Inferior parietal cortex (tissue), 1 donor: ENCODE measurements at regions not wholly inside any gene's neighbourhood (a gene's known extent, or its start where the extent isn't known, plus 50 kb on each side); places are given as distances from the start of the nearest gene placed in this dataset.
"Not testable (repeated sequence)": the region's sequence is repeated elsewhere in the genome, so short reads cannot be mapped to it uniquely, and the experiment has no call there.

Experiments
- DNase-seq: peaks from one replicate; pipeline ENCODE4 v3.0.0-alpha.2; 2016; ENCODE audit errors: extremely low spot score

DNA sequence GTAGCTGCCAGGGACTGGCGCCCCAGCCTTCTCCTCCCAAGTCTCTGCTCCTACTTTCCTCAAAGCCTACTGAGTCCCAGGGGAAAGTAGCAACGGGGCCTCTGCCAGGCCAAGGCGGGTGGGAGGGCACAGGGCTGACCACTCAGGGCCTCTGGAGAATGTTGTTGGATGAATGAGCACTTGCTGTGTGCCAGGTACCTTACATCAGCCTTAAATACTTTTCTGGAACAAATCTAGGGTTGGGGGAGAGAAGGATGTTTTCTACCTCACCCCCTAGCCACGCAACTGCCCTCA lies 119.3 kb upstream of the ZBTB40 start:
- DNase-seq, result no peak

DNA sequence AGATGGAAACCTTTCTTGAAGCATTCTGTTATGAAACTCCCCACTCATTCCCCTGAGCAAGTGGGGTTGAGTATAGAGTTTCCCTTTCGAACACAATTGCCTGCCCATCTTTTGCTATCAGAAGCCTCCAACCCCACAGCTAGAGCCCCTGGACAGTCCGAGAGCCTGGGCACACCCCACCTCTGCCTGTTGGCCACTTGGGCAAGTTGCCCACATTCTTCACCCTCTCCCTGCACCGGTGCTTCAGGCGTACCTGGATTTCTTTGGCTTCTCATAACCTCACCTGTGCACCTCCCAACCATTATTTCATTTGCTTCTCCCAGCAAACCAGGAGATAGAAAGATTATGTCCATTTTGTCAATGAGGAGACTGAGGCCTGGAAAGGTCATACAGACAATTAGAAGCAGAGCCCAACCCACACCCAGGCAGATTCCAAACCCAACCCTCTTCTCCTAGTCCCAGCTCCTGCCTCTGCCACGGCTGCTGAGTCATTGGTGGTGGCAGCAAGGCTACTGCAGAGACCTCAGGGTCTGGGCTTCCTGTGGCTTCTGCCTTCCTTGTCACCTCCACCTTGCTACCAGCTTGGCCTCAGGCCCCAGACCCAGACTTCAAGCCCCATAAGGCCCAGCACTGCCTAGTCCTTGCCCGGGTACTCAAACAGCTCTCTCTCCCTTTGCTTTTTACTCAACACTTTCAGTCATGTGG lies 118.7 kb upstream of the ZBTB40 start:
- DNase-seq, result no peak

DNA sequence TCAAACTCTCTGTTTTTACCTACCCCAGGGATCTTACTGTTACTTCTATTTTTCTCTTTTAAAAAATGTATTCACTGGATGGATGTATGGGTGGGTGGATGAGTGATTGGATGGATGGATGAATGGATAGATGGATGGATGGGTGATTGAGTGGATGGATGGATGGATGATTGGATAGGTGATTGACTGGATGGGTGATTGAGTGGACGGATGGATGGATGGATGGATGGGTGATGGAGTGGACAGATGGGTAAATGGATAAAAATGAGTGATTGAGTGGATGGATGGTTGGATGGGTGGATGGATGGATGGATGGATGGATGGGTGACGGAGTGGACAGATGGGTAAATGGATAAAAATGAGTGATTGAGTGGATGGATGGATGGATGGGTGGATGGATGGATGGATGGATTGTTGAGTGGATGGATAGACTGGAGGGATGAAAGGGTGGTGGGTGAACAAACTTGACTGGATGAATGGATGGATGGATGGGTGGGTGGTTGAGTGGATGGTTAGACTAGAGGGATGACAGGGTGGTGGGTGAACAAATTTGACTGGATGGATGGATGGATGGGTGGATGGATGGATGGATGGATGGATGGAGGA lies 118.0 kb upstream of the ZBTB40 start:
- DNase-seq, result no peak

DNA sequence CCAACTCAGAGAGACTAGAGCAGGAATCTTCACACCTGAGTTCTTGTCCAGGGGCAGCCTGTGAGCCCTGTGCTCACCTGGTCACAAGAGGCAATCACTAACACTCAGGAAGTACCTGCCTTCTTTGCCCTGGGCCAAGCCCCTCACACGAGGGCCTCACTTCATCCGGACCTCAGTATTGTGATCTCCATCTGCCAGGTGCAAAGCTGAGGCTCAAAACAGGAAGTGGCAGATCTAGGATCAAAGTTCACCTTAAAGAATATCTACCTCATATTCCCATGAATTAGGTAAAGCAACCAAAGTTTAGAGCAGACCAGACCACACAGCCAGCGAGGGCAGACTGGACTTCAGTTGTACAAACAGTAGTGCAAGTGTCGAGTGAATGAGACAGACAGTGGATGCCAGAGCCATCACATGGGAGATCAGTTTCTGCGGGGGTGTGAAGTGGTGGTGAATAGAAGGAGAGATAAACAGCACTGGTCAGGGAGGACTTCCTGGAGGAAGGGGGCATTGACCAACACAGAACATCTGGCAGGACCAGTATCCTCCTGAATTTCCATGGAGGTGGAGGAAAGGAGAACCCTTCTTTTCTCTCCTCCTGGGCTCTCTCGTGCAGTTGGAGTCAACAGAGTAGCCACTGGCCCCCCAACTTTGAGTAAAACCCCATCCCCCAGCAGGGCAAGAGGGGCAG lies 116.6 kb upstream of the ZBTB40 start:
- no peak for DNase-seq

DNA sequence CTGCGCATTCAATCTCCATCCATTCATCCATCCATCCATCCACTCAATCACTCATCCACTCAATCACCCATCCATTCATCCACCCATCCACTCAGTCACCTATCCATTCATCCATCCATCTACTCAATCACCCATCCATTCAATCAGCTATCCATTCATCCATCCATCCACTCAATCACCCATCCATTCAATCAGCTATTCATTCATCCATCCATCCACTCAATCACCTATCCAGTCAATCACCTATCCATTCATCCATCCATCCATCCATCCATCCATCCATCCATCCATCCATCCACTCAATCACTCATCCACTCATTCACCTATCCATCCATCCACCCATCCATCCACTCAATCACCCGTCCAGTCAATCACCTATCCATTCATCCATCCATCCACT lies 115.4 kb upstream of the ZBTB40 start:
- not testable (repeated sequence) for DNase-seq

DNA sequence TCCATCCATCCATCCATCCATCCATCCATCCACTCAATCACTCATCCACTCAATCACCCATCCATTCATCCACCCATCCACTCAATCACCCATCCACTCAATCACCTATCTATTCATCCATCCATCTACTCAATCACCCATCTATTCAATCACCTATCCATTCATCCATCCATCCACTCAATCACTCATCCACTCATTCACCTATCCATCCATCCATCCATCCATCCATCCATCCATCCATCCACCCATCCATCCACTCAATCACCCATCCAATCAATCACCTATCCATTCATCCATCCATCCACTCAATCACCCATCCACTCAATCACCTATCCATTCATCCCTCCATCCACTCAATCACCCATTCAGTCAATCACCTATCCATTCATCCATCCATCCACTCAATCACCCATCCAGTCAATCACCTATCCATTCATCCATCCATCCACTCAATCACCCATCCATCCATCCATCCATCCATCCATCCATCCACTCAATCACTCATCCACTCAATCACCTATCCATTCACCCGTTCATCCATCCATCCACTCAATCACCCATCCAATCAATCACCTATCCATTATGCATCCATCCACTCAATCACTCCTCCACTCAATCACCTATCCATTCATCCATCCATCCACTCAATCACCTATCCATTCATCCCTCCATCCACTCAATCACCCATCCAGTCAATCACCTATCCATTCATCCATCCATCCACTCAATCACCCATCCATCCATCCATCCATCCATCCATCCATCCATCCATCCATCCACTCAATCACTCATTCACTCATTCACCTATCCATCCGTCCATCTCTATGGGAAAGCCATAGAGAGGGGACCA lies 114.7 kb upstream of the ZBTB40 start:
- not testable (repeated sequence) for DNase-seq

DNA sequence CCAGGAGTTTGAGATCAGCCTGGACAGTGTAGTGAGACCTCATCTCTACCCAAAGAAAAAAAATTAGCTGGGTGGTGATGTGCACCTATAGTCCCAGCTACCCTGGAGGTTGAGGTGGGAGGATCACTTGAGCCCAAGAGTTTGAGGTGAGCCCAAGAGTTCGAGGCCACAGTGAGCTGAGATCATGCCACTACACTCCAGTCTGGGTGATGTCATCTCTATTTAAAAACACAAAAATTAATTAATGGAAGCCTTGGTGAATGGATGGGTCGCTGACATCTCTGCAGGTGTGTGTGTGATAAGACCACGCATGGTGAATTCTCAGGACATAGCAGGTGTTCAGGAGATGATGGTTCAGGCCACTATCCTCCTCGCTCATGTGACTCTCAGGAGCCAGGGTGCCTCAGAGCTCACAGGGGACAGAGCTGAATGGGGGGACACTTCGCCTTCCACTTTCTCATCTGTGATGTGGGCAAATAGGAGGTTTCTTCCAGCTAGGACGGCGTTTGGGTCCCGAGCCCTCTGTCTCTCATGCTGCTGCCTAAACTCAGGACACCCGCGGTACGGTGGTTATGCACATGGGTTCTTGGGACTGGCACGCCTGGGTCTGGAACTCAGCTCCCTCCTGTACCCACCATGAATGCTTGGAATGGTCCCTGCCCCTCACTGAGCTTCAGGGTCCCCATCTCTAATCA lies 113.4 kb upstream of the ZBTB40 start:
- DNase-seq, result no peak

DNA sequence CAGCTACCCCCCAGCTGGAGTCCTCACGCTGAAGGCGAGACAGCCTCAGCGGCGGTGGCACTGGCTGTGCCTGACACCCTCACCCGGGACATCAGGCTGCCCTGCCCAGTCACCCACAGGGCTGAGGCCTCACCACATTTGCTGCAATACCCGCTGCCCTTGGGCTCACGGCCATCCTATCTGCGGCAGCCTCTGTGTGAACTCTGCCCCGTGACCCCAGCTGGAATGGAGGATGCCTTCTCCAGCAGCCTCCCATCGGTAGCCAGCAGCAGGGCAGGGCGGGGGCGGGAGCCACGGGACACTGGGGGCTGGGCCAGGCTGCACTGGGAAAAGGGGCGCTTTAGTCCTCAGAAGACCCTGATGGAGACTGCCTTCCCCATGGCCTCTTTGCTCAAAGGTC lies 112.4 kb upstream of the ZBTB40 start:
- no peak for DNase-seq

DNA sequence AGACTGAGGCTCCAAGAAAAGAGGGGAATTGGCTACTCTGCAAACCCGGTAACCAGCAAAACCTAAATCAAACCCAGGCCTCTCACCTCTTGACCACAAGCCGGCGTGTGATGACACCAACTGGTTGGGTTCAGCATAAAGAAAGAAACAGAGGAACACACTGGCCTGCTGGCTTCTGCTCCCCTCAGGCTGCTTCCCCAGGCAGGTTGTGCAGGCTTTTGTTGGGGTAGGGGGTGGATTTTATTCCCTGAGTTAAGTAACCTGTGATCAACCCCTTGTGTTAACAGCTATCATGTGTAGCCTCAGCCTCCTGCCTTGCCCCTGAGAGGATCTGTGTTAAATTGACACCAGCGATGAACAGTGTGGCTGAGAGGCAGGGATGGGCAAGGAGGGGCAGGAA lies 111.6 kb upstream of the ZBTB40 start:
- no peak for DNase-seq

DNA sequence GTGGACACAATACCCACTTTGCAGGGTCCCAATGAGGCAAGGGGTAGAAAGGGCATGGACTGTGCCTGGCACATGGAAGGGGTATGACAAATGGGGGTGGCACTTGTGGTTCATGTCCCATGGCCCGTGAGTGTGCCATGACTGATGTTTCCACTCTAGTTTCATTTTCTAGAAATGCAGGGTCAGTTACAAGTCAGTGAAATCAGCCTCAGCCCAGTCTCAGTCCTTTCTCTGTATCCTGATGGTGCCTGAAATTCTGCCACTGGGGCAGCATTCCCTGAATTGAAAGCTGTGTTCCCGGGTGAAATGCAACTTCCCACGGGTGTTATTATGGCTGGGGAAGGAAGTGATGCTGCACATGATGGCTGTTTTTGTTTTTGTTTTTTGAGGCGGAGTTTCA lies 110.8 kb upstream of the ZBTB40 start:
- no peak for DNase-seq

DNA sequence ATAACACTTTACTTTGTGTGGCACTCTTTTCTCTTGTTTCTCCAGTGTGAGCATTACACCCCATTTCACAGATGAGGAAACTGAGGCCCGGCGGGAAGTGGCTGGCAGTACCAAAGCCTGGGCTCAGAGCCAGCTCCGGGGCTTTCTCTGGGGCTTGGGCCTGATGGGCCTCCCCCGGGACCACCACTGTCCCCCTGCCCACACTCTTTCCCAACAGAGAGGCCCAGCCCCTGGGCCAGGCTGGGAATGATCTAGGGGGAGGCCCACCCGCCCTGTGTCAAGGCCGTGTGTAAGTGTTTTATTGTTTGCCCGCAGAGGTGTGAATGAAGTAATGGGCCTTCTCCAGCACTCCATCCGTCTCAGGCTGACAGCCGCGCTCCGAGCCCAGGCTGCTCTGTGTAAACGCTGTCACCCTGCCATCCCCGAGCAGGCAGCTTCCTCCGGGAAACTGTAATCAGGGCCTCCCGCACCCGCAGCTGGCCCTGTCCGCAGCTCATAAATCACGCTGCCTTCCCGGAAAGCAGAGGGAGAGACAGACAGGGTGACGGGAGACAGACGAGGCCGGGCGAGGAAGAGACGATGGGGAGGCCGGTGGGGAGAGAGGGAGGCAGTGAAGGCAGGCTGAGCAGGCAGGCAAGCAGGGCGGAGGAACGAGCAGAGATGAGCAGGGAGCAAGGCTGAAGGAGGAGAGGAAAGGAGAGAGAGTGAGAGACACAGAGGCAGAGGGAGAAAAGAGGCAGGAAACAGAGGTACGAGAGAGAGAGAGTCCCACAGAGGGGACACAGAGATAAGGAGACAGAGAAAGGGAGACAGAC lies 109.7 kb upstream of the ZBTB40 start:
- no peak for DNase-seq

DNA sequence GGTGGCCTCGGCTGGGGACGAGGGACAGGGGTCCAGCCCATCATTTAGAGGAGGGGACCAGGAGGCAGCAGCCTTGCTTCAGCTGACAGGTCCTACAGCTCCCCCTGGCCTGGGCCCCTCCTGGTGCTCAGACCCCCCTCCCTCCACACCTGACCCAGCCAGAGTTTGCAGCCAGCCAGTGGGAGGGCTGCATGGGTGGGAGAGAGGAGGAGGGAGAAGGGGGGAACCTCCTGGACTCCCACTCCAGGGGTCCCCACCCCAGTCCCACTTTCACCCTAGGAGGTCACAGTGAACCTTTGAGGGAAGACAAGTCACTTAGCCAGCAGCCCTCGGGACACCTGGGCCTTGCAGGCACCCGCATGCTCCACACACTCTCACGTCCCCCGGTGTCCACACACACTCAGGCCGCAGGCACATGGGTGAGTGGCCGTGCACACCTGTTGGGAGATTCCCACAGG lies 108.9 kb upstream of the ZBTB40 start:
- no peak for DNase-seq

DNA sequence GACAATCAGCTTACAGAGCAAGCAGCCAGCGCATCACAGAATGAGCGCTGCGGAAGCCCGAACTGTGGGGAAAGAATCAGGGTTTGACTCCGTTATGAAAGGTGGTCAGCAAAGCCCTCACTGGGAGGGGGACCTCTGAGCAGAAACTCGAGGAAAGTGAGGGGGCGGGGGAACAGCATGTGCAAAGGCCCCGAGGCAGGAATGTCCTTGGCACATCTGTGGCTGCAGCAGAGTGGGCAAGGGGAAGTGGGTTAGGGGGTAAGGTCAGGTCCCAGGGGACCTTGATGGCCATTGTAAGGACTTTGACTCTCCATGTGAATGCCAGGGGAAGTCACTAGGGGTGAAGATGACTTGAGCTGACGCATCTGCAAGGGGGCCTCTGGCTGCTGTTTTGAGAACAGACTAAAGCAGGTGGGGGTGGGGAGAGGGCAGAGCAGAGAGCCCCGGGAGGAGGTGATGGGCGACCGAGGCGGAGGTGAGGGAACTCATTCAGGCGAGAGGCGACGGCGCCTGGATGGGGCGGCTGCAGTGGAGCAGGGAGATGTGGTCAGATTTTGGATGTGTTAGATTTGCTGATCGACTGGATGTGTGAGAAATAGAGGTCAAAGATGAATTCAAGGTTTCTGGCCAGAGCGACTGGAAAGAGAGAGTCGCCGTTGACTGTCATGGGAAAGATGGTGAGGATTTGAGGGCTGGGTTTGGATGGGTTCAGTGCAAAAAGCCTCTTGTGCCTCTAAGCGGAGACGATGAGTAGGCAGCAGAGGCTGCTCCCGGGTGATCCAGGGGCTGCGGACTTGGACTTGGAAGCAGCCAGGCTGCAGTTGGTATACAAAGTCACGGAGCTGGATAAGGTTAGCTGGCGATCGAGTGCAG lies 108.0 kb upstream of the ZBTB40 start:
- DNase-seq, result no peak

DNA sequence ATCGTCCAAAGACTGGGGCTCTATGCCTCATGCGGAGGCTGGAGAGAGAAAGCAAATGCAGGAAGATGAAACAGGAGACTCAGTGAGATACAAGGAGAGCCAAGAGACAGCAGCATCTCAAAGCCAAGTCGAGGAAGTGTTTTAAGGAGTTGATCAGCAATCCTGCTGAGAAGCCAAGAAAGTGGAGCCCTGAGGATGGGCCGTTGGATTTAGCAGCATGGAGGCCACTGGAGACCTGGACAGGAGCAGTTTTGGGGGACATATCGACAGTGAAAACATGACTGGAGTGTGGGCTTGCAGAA lies 107.4 kb upstream of the ZBTB40 start:
- DNase-seq, result no peak

DNA sequence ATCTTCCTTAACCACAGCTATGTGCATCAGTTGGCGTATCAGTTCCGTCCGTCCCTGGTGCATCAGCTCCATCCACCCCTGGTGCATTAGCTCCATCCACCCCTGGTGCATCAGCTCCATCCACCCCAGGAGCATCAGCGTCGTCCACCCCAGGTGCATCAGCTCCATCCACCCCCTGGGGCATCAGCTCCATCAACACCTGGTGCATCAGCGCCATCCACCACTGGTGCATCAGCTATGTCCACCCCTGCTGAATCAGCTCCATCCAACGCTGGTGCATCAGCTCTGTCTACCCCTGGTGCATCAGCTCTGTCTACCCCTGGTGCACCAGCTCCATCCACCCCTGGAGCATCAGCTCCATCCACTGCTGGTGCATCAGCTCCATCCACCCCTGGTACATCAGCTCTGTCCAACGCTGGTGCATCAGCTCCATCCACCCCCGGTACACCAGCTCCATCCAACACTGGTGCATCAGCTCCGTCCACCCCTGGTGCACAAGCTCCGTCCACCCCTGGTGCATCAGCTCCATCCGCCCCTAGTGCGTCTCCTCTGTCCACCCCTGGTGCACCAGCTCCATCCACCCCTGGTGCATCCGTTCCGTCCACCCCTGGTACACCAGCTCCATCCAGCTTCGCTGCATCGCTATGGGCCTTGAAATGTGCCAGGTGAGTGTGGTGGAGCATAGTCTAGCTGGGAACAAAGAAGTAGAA lies 106.6 kb upstream of the ZBTB40 start:
- no peak for DNase-seq

DNA sequence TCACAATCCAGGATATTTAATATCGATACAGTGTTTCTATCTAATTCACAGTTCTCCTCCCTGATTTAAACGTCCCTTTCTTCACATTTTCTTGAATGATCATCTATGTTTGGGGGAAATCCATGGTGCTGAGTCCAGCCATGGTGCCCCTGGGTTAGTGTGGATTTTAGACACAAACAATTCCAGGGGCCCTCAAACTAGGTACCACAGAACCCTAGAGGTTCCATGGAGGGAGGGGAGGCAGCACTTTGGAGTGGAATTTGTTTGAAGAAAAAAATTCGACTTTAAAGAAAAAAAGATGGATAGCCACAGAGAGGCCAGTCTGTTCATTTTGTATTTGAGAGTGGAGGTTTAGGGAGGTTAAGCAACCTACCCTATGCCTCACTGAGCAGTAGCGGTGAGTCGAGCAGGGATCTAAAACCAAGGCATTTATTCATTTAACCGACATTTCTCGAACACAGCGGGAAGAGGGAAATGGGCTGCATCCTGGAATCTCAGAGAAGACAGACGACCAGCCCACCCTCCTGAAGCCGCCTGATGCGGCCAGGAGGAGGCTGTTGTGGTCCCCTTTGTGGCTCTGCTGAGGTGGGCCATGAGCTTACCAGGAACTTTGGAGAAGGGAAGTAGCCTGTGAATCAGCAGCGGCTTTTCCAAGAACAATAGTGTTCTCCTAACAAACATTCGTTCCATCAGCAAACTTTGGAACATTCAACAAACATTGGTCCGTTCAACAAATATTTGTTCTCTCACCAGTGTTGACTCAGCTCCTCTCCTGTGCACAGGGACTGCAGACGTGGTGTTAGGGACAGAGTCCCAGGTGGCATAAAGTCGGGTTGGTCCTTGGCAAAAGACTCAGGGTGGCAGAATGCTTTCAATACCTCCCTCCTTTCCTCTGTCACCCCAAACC lies 103.5 kb upstream of the ZBTB40 start:
- DNase-seq, result no peak

DNA sequence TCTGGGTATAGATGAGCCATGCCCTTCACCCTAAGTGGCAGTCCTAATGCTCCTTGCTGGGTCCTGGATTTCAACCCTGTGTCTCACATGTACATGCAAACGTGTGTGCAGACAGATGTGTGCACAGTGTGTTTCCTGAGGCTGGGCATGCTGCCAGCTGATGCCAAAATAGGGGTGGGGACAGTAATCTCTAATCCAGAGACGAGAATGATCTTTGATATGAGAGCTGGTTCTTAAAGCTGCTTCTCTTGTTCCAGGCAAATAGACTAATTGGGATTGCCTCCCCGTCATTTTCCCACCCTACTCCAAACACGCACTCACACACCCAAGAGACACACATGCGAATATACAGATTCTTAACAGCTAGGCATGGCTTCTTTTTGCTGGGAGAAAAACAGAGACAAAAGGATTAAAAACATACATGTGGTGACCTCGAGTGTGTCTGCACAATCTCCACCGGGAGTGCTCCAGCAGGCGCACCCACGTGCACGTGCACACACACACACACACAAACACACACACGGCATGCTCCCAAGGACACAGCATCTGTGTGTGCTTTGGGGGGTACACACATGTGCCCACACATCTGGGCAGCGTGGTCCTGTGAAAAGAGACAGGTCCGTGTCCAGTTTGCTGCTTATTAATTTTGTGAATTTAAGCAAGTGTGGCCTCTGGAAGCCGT lies 102.1 kb upstream of the ZBTB40 start:
- no peak for DNase-seq
